Natural killer cell treated with Interleukin-12 subunit alpha and Interleukin-12 subunit beta and Interleukin-15 and Interleukin-18, amount 100 ng/mL, for 72 hours (primary cell): ENCODE measurements at regions not wholly inside any gene's neighbourhood (a gene's known extent, or its start where the extent isn't known, plus 50 kb on each side); places are given as distances from the start of the nearest gene placed in this dataset.

Experiments
- ATAC-seq, 2 donors: fragments of 150-1000 bp; cut with Tn5 transposase in 1 of 2; sonication (Bioruptor Pico), chemical (Tn5 transposase) in 1 of 2; 2 replicates each; pipeline ENCODE4 v1.10.0; 2021
- DNase-seq: peaks from one replicate; pipeline ENCODE4 v3.0.0; 2022; ENCODE audit warnings: low spot score
- H3K27ac Mint-ChIP-seq, 2 donors: 1 replicate in 1 of 2; 2 replicates in 1 of 2; pipeline ENCODE4 v1.8.0; 2022; ENCODE audit warnings: mixed read lengths in 2 of 2, mild to moderate bottlenecking in 1 of 2, moderate library complexity in 1 of 2
- H3K27me3 Mint-ChIP-seq, 2 donors: 1 replicate in 1 of 2; 2 replicates in 1 of 2; pipeline ENCODE4 v1.8.0; 2022; ENCODE audit warnings: mixed read lengths in 2 of 2
- H3K36me3 Mint-ChIP-seq: one replicate; pipeline ENCODE4 v1.8.0; 2022; ENCODE audit warnings: mixed read lengths
- H3K4me1 Mint-ChIP-seq, 2 donors: 1 replicate in 1 of 2; 2 replicates in 1 of 2; pipeline ENCODE4 v1.8.0; 2022; ENCODE audit warnings: low read depth in 2 of 2, mixed read lengths in 2 of 2, mild to moderate bottlenecking in 1 of 2
- H3K4me3 Mint-ChIP-seq: one replicate; pipeline ENCODE4 v1.8.0; 2022; ENCODE audit warnings: mixed read lengths
- H3K9me3 Mint-ChIP-seq: 2 replicates; pipeline ENCODE4 v1.8.0; 2022; ENCODE audit warnings: mixed read lengths

GRCh38 chr22:48690583-48691317 is 1136.9 kb downstream of the BRD1 start:
- Mint-ChIP-seq H3K9me3 (peaks cover 5% of the 10 kb centered on the region), H3K36me3 (no peaks in the 10 kb centered on the region), H3K4me1 (no peaks in the 10 kb centered on the region), H3K27me3 (peaks cover 0 to 13% of the 10 kb centered on the region in 2 donors), H3K27ac (no peak overlapping the region), H3K4me3 (no peak overlapping the region)
- DNase-seq, result no peak
- ATAC-seq, result no peak

- DNase-seq, result no peak
- H3K27ac Mint-ChIP-seq, result no peak overlapping the region
- peaks cover 5% of the 10 kb centered on the region for H3K9me3 Mint-ChIP-seq
- H3K27me3 Mint-ChIP-seq, result peaks cover 0 to 13% of the 10 kb centered on the region in 2 donors
- no peak for ATAC-seq
- no peaks in the 10 kb centered on the region for H3K36me3 Mint-ChIP-seq
- no peak overlapping the region for H3K4me3 Mint-ChIP-seq
- H3K4me1 Mint-ChIP-seq, result no peaks in the 10 kb centered on the region
Observed at GRCh38 chr22:48689206-48689605, 1138.5 kb downstream of the BRD1 start.

GRCh38 chr22:48688366-48688765 is 1139.3 kb downstream of the BRD1 start:
- H3K4me1 Mint-ChIP-seq, result no peaks in the 10 kb centered on the region

GRCh38 chr22:48687606-48688005 is 1140.1 kb downstream of the BRD1 start:
- peaks cover 5% of the 10 kb centered on the region for H3K9me3 Mint-ChIP-seq
- no peaks in the 10 kb centered on the region for H3K4me1 Mint-ChIP-seq
- no peak overlapping the region for H3K27ac Mint-ChIP-seq
- no peak for ATAC-seq
- no peaks in the 10 kb centered on the region for H3K36me3 Mint-ChIP-seq
- H3K4me3 Mint-ChIP-seq, result no peak overlapping the region
- no peak for DNase-seq
- peaks cover 0 to 13% of the 10 kb centered on the region in 2 donors for H3K27me3 Mint-ChIP-seq

More at GRCh38 chr22:48688366-48688765, 1139.3 kb downstream of the BRD1 start:
- no peak for DNase-seq
- H3K9me3 Mint-ChIP-seq, result peaks cover 5% of the 10 kb centered on the region
- peaks cover 0 to 13% of the 10 kb centered on the region in 2 donors for H3K27me3 Mint-ChIP-seq
- no peak for ATAC-seq
- H3K36me3 Mint-ChIP-seq, result no peaks in the 10 kb centered on the region
- no peak overlapping the region for H3K4me3 Mint-ChIP-seq
- H3K27ac Mint-ChIP-seq, result no peak overlapping the region

- H3K4me3 Mint-ChIP-seq, result no peak overlapping the region
- H3K27me3 Mint-ChIP-seq, result peaks cover 0 to 13% of the 10 kb centered on the region in 2 donors
- H3K9me3 Mint-ChIP-seq, result peaks cover 5% of the 10 kb centered on the region
- no peaks in the 10 kb centered on the region for H3K36me3 Mint-ChIP-seq
- no peak overlapping the region for H3K27ac Mint-ChIP-seq
- DNase-seq (no peak), ATAC-seq (no peak)
- H3K4me1 Mint-ChIP-seq, result no peaks in the 10 kb centered on the region
Observed at GRCh38 chr22:48686694-48687302, 1140.9 kb downstream of the BRD1 start.

GRCh38 chr22:48685767-48686166 is 1141.9 kb downstream of the BRD1 start:
- H3K27me3 Mint-ChIP-seq, result peaks cover 0 to 13% of the 10 kb centered on the region in 2 donors
- DNase-seq, result no peak
- H3K4me1 Mint-ChIP-seq, result no peaks in the 10 kb centered on the region
- peaks cover 5% of the 10 kb centered on the region for H3K9me3 Mint-ChIP-seq
- no peak overlapping the region for H3K27ac Mint-ChIP-seq
- no peak overlapping the region for H3K4me3 Mint-ChIP-seq
- ATAC-seq, result no peak
- H3K36me3 Mint-ChIP-seq, result no peaks in the 10 kb centered on the region

GRCh38 chr22:48683640-48684039 is 1144.0 kb downstream of the BRD1 start:
- Mint-ChIP-seq H3K4me3 (no peak overlapping the region), H3K4me1 (no peaks in the 10 kb centered on the region), H3K27ac (no peak overlapping the region), H3K9me3 (peaks cover 5% of the 10 kb centered on the region), H3K27me3 (peaks cover 0 to 13% of the 10 kb centered on the region in 2 donors), H3K36me3 (no peaks in the 10 kb centered on the region)
- ATAC-seq (no peak), DNase-seq (no peak)

GRCh38 chr22:48682504-48682903 is 1145.2 kb downstream of the BRD1 start:
- H3K36me3 Mint-ChIP-seq, result no peaks in the 10 kb centered on the region
- H3K9me3 Mint-ChIP-seq, result peaks cover 5% of the 10 kb centered on the region
- no peak for ATAC-seq
- no peak overlapping the region for H3K27ac Mint-ChIP-seq
- H3K4me1 Mint-ChIP-seq, result no peaks in the 10 kb centered on the region
- no peak for DNase-seq
- no peak overlapping the region for H3K4me3 Mint-ChIP-seq
- peaks cover 0 to 12% of the 10 kb centered on the region in 2 donors for H3K27me3 Mint-ChIP-seq

- H3K27ac Mint-ChIP-seq, result no peak overlapping the region
- ATAC-seq, result peak in 1 of 2 donors; percentile 9
- no peak for DNase-seq
- no peak overlapping the region for H3K4me3 Mint-ChIP-seq
- no peaks in the 10 kb centered on the region for H3K36me3 Mint-ChIP-seq
- H3K4me1 Mint-ChIP-seq, result no peaks in the 10 kb centered on the region
- no peaks in the 10 kb centered on the region for H3K27me3 Mint-ChIP-seq
- H3K9me3 Mint-ChIP-seq, result no peaks in the 10 kb centered on the region
Observed at GRCh38 chr22:48680601-48681000, 1147.1 kb downstream of the BRD1 start.

GRCh38 chr22:48679656-48680555 is 1147.8 kb downstream of the BRD1 start:
- Mint-ChIP-seq H3K27ac (no peak overlapping the region), H3K36me3 (no peaks in the 10 kb centered on the region), H3K4me3 (no peak overlapping the region), H3K9me3 (no peaks in the 10 kb centered on the region), H3K4me1 (no peaks in the 10 kb centered on the region), H3K27me3 (no peaks in the 10 kb centered on the region)
- DNase-seq (no peak), ATAC-seq (no peak)

- no peak for DNase-seq
- no peak overlapping the region for H3K4me3 Mint-ChIP-seq
Observed at GRCh38 chr22:48678171-48679135, 1149.2 kb downstream of the BRD1 start.

GRCh38 chr22:48677621-48678020 is 1150.1 kb downstream of the BRD1 start:
- no peak overlapping the region for H3K27ac Mint-ChIP-seq
- H3K4me1 Mint-ChIP-seq, result no peaks in the 10 kb centered on the region
- H3K27me3 Mint-ChIP-seq, result no peaks in the 10 kb centered on the region
- no peak overlapping the region for H3K4me3 Mint-ChIP-seq
- DNase-seq (no peak), ATAC-seq (no peak)
- H3K36me3 Mint-ChIP-seq, result no peaks in the 10 kb centered on the region
- peaks cover under 1% of the 10 kb centered on the region for H3K9me3 Mint-ChIP-seq

More at GRCh38 chr22:48678171-48679135, 1149.2 kb downstream of the BRD1 start:
- Mint-ChIP-seq H3K4me1 (no peaks in the 10 kb centered on the region), H3K9me3 (no peaks in the 10 kb centered on the region), H3K27me3 (no peaks in the 10 kb centered on the region), H3K36me3 (no peaks in the 10 kb centered on the region), H3K27ac (no peak overlapping the region)
- ATAC-seq, result no peak

GRCh38 chr22:48677168-48677520 is 1150.5 kb downstream of the BRD1 start:
- Mint-ChIP-seq H3K9me3 (peaks cover 3% of the 10 kb centered on the region), H3K27me3 (no peaks in the 10 kb centered on the region), H3K4me1 (no peaks in the 10 kb centered on the region), H3K4me3 (no peak overlapping the region), H3K27ac (no peak overlapping the region), H3K36me3 (no peaks in the 10 kb centered on the region)
- DNase-seq (no peak), ATAC-seq (no peak)
